ENCODE measurements at regions not wholly inside any gene's neighbourhood (a gene's known extent, or its start where the extent isn't known, plus 50 kb on each side); places are given as distances from the start of the nearest gene placed in this dataset.

DNA sequence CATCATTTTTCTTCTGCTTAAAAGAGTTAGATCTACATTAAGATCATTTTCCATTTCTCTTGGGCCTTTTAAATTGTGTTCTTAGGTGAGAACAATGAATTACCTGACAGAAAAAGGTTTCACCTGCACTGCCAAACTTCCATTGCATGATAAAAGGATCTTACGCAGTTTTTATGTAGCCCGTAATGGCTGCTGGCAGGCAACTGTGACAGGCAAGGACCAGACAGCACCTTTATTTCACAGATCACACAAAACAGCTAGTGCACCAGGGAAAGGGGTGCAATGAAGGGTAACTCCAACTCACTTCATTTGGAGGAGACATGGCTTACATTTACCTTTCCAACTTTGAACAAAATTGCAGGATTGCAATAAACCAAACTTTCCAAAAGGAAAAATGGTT is 159.8 kb downstream of the SLITRK1 start:
- ChIA-PET POLR2A (no interaction called here), CTCF (no interaction called here)
- DNase-seq (ENCODE audit: low read depth, low spot score), result no peak
- no peak overlapping the region for H3K4me3 ChIP-seq (ENCODE audit: low read depth, low read length)
- no peak for TF ChIP-seq CTCF (IDR thresholded peaks at IDR 0.05; ENCODE audit: insufficient read depth, low read length, missing control alignments)

DNA sequence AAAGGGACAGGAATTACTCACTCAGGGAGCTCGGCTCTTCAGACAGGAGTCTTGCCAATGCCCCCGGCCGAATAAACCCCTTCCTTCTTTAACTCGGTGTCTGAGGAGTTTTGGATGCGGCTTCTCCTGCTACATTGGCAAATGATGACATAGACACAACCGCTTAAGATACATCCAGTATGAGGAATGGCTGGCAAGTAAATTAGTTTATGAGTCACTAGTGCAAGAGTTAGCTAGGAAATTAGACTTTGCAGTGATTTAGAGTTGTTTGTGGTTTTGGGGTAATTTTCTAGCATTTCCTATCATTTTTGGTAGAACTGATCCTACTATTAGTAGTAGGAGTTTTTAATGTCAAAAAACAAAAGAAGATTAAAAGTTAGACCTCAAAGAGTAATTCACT is 166.2 kb downstream of the SLITRK1 start:
- no peak for TF ChIP-seq CTCF (IDR thresholded peaks at IDR 0.05; ENCODE audit: insufficient read depth, low read length, missing control alignments)
- no peak overlapping the region for H3K4me3 ChIP-seq (ENCODE audit: low read depth, low read length)
- ChIA-PET CTCF (no interaction called here), POLR2A (no interaction called here)
- DNase-seq (ENCODE audit: low read depth, low spot score), result no peak

- ChIA-PET POLR2A (no interaction called here), CTCF (no interaction called here)
- no peak for TF ChIP-seq CTCF (IDR thresholded peaks at IDR 0.05; ENCODE audit: insufficient read depth, low read length, missing control alignments)
- no peak overlapping the region for H3K4me3 ChIP-seq (ENCODE audit: low read depth, low read length)
- no peak for DNase-seq (ENCODE audit: low read depth, low spot score)
These were observed 168.0 kb downstream of the SLITRK1 start for GRCh38 chr13:83714236-83714635.

DNA sequence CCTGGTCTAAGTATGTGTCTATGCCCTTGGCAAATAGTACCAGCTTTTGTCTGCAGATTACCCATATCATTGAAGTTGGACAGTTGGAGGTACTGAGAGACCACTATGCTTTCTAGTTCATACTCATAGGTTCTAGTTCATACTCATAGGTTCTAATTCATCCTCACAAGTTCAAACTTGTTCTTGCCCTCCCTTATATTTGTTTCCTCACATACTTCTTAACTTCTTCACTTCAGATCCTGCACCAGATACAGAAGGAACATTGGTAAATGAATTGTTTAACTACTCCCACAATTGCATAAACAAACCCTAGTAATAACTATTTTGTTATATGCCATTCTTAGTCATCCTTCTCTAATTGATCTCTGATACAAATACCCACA is 172.2 kb downstream of the SLITRK1 start:
- CTCF ChIA-PET, result no interaction called here
- POLR2A ChIA-PET, result no interaction called here
- H3K4me3 ChIP-seq (ENCODE audit: low read depth, low read length), result no peak overlapping the region
- no peak for TF ChIP-seq CTCF (IDR thresholded peaks at IDR 0.05; ENCODE audit: insufficient read depth, low read length, missing control alignments)
- DNase-seq (ENCODE audit: low read depth, low spot score), result no peak

DNA sequence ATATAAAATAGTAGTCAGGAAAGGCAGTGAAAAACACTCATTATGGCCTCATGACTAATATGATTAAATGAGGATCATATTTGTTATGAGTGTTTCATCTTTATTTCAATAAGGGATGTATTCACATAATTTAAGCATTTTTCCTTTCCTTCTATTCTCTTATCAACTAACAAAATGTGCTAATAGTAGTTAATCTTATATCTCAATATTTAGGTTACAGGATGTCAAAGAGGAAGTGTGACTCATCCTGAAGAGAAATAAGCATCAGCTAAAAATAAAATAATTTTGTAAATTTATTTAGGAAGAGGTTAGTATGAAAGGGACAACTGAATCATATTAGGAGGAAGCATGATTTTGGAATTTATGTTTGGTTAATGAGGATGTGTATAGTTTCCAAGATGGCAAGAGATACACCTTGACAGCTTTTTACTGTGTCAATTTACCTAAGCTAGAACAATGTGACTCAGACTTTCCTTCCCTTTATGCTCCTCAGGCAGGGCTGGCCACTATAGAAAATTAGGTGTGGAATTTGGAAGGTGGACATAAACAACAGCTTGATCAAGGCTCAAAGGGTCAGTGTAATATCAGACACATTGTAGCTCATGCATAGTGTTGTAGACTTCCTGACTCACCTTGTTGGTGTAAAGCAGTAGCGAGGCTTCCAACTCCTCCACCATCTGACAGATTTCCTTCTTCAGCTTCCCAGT is 172.7 kb downstream of the SLITRK1 start:
- DNase-seq (ENCODE audit: low read depth, low spot score), result no peak
- CTCF ChIA-PET, result no interaction called here
- POLR2A ChIA-PET, result no interaction called here
- no peak for TF ChIP-seq CTCF (IDR thresholded peaks at IDR 0.05; ENCODE audit: insufficient read depth, low read length, missing control alignments)
- no peak overlapping the region for H3K4me3 ChIP-seq (ENCODE audit: low read depth, low read length)

DNA sequence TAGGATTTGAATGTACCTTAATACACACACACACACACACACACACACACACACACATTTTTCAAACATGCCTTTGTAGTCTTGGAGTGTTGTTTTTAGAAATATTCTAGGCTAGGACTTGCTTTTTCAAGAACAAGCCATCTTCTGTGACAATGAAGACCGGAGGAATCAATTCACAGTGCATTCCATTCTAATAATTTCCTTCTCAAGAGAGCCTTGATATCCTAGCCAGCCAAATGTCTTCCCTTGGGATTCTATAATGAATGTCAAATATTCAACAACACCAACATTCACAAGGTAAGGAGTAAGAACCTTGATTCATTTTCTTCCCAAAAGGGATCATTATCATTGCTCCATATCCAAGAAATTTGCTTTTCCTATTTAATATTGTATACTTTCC is 180.3 kb downstream of the SLITRK1 start:
- CTCF ChIA-PET, result no interaction called here
- POLR2A ChIA-PET, result no interaction called here
- no peak for DNase-seq (ENCODE audit: low read depth, low spot score)
- no peak overlapping the region for H3K4me3 ChIP-seq (ENCODE audit: low read depth, low read length)
- TF ChIP-seq CTCF (IDR thresholded peaks at IDR 0.05; ENCODE audit: insufficient read depth, low read length, missing control alignments), result no peak
